DND-41 (cell line): ENCODE measurements at regions not wholly inside any gene's neighbourhood (a gene's known extent, or its start where the extent isn't known, plus 50 kb on each side); places are given as distances from the start of the nearest gene placed in this dataset.

Experiments
- CTCF ChIP-seq: IDR thresholded peaks from 2 replicates; pipeline ENCODE4 v1.5.1; 2012; ENCODE audit warnings: borderline replicate concordance, low read length, moderate library complexity, mild to moderate bottlenecking; ENCODE audit not compliant: poor library complexity, severe bottlenecking; ENCODE audit errors: extremely low read depth
- EZH2 ChIP-seq: IDR thresholded peaks from 3 replicates; pipeline ENCODE4 v1.6.1; 2012; ENCODE audit warnings: borderline replicate concordance, low read depth, mild to moderate bottlenecking, moderate library complexity, low read length, inconsistent platforms; ENCODE audit not compliant: severe bottlenecking

- TF ChIP-seq CTCF, result no peak
- TF ChIP-seq EZH2, result no peak
These were observed 222.4 kb downstream of the UQCRFS1 start for GRCh38 chr19:28990522-28990921.
